ENCODE measurements at regions not wholly inside any gene's neighbourhood (a gene's known extent, or its start where the extent isn't known, plus 50 kb on each side); places are given as distances from the start of the nearest gene placed in this dataset.

DNA sequence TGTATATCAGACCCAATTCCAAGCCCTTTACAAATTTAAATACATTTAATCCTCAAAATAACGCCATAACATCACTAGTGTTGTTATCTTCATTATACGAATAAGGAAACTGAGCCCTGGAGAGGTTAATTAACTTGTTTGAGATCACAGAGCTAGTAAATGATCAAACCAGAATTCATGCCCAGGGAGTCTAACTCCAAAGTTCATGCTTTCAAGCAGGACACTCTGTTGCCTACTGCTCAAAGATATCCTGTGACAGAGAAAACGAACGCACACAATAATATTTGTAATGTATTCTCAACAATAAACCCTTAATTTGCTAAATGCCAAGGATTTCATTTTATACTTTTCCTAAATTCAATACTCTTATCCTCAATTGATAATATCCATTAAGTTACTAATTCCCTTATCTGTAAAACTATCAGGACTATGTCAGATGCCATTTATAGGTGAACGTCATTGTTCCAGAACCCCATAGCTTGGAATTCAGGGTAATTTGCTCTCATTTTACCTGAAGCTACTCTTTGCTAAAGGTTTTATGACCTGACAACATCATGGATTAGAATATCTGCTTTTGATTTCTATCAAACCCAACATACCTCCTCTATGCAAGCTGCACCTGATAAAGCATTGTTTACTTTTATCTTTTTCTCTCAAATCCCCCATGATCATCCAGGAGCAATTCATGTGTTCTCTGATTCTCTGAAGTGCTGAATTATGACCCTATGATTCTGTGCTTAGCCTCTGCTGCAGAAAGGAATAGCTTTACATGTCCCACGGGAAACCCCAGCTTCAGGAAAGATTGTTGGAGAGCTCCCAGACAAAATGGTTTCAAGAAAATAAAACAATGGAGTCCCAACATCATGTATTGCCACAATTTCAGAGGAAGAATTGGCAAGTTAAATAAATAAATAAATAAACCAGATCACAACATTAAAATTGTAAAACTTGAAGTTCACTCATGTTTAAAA, 150.2 kb upstream of the CDK1 start:
- TF ChIP-seq CTCF (optimal IDR thresholded peaks at IDR 0.05 in 1 of 3, IDR thresholded peaks at IDR 0.05 in 1 of 3, conservative IDR thresholded peaks at IDR 0.05 in 1 of 3; ENCODE audit: extremely low read depth in 1 of 3, insufficient read depth in 2 of 3, low read length in 3 of 3) (no peak), EZH2 (IDR thresholded peaks at IDR 0.05; ENCODE audit: low read length) (no peak)
